ENCODE measurements at regions not wholly inside any gene's neighbourhood (a gene's known extent, or its start where the extent isn't known, plus 50 kb on each side); places are given as distances from the start of the nearest gene placed in this dataset.

DNA sequence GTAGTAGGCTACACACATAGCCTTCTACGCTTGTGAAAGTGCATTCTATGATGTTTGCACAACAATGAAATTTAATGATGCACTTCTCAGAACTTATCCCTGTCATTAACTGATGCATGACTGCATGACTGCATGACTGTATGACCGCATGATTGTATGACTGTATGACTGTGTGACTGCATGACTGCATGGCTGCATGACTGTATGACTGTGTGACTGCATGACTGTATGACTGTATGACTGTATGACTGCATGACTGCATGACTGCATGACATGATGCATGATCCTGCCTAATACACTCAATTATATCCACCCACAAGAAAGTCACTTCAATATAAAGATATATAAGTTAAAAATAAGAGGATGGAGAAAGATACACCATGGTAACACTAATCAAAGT, 365.4 kb upstream of the FSIP2 start:
- TF ChIP-seq, protein P1, sequence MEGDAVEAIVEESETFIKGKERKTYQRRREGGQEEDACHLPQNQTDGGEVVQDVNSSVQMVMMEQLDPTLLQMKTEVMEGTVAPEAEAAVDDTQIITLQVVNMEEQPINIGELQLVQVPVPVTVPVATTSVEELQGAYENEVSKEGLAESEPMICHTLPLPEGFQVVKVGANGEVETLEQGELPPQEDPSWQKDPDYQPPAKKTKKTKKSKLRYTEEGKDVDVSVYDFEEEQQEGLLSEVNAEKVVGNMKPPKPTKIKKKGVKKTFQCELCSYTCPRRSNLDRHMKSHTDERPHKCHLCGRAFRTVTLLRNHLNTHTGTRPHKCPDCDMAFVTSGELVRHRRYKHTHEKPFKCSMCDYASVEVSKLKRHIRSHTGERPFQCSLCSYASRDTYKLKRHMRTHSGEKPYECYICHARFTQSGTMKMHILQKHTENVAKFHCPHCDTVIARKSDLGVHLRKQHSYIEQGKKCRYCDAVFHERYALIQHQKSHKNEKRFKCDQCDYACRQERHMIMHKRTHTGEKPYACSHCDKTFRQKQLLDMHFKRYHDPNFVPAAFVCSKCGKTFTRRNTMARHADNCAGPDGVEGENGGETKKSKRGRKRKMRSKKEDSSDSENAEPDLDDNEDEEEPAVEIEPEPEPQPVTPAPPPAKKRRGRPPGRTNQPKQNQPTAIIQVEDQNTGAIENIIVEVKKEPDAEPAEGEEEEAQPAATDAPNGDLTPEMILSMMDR (IDR thresholded peaks at IDR 0.05), result no peak
- TF ChIP-seq POLR2A (IDR thresholded peaks at IDR 0.05) (no peak), POLR2AphosphoS5 (IDR thresholded peaks at IDR 0.05) (no peak), EP300 (IDR thresholded peaks at IDR 0.05) (no peak)
